Type B pancreatic cell (in vitro differentiated cells): ENCODE measurements at regions not wholly inside any gene's neighbourhood (a gene's known extent, or its start where the extent isn't known, plus 50 kb on each side); places are given as distances from the start of the nearest gene placed in this dataset.

Source experiments
- DNase-seq: peaks from one replicate; pipeline ENCODE4 v3.0.0; 2021; ENCODE audit warnings: mixed read lengths; ENCODE audit not compliant: unreplicated experiment; ENCODE audit errors: extremely low spot score
- H3K27ac Mint-ChIP-seq: 2 replicates; pipeline ENCODE4 v1.8.0; 2021; ENCODE audit warnings: mild to moderate bottlenecking, mixed read lengths
- H3K27me3 Mint-ChIP-seq: 2 replicates; pipeline ENCODE4 v1.8.0; 2021; ENCODE audit warnings: mixed read lengths
- H3K36me3 Mint-ChIP-seq: 2 replicates; pipeline ENCODE4 v1.8.0; 2021; ENCODE audit warnings: mixed read lengths
- H3K4me1 Mint-ChIP-seq: one replicate; pipeline ENCODE4 v1.8.0; 2021; ENCODE audit warnings: mixed read lengths; ENCODE audit not compliant: unreplicated experiment
- H3K4me3 Mint-ChIP-seq: 2 replicates; pipeline ENCODE4 v1.8.0; 2021; ENCODE audit warnings: mild to moderate bottlenecking, mixed read lengths
- H3K9me3 Mint-ChIP-seq: 2 replicates; pipeline ENCODE4 v1.8.0; 2021; ENCODE audit warnings: mixed read lengths
- TF ChIP-seq, protein P1 (sequence below): fragments of 200-600 bp; sonication (generic); conservative IDR thresholded peaks from 2 replicates; pipeline ENCODE4 v1.5.0; 2021; ENCODE audit warnings: antibody characterized with exemption, mild to moderate bottlenecking

DNA sequence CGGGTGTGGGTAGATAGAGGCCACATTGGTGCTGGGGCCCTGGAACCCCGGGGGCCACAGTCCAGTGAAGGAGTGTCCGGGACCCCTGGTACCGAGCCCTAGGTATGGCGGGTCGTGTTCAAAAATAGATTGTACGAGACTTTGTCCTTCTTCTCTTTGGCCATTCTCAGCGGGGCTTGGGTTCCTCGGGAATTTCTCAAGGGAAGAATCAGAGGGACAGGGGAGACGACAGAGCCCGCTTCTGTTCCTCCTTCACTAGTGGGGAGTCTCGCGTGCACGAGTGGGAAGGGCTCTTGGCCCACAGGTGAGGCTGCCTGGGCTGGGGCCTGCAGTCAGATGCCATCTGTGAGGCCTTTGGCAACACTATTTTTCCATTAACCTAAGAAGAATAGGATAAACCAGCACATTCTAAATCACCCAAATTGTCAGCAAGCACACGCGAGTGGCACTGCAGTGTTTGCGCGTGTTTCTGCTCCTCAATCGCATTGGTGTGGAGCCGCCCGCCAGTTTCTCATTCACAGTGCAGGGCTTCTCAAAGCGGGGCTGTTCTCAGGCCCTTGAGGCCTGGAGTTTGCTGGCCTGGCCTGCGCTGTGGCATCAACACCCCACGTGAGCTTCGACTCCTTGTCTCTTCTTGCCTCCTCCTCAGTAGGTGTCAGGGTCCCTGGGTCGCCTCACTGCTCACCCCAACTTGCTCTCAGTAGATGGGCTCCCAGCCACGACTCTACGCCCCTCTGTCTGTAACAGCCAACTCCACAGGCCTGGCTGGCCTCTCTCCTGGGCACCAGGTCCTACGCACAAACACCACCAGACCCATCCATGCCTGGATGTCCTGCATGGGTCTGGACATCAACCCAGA is 187.6 kb upstream of the SHH start:
- DNase-seq, result no peak
- TF ChIP-seq, protein P1, sequence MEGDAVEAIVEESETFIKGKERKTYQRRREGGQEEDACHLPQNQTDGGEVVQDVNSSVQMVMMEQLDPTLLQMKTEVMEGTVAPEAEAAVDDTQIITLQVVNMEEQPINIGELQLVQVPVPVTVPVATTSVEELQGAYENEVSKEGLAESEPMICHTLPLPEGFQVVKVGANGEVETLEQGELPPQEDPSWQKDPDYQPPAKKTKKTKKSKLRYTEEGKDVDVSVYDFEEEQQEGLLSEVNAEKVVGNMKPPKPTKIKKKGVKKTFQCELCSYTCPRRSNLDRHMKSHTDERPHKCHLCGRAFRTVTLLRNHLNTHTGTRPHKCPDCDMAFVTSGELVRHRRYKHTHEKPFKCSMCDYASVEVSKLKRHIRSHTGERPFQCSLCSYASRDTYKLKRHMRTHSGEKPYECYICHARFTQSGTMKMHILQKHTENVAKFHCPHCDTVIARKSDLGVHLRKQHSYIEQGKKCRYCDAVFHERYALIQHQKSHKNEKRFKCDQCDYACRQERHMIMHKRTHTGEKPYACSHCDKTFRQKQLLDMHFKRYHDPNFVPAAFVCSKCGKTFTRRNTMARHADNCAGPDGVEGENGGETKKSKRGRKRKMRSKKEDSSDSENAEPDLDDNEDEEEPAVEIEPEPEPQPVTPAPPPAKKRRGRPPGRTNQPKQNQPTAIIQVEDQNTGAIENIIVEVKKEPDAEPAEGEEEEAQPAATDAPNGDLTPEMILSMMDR, result no peak
- H3K4me1 Mint-ChIP-seq, result no peaks in the 10 kb centered on the region
- no peak overlapping the region for H3K27ac Mint-ChIP-seq
- no peak overlapping the region for H3K4me3 Mint-ChIP-seq
- peaks cover 15% of the 10 kb centered on the region for H3K27me3 Mint-ChIP-seq
- no peaks in the 10 kb centered on the region for H3K9me3 Mint-ChIP-seq
- H3K36me3 Mint-ChIP-seq, result no peaks in the 10 kb centered on the region

- TF ChIP-seq, protein P1, result no peak
- H3K27ac Mint-ChIP-seq, result no peak overlapping the region
- H3K27me3 Mint-ChIP-seq, result peaks cover 15% of the 10 kb centered on the region
- DNase-seq, result no peak
- H3K4me1 Mint-ChIP-seq, result no peaks in the 10 kb centered on the region
- H3K9me3 Mint-ChIP-seq, result no peaks in the 10 kb centered on the region
- H3K36me3 Mint-ChIP-seq, result no peaks in the 10 kb centered on the region
- no peak overlapping the region for H3K4me3 Mint-ChIP-seq
Observed at GRCh38 chr7:155998766-155999630, 186.7 kb upstream of the SHH start.

DNA sequence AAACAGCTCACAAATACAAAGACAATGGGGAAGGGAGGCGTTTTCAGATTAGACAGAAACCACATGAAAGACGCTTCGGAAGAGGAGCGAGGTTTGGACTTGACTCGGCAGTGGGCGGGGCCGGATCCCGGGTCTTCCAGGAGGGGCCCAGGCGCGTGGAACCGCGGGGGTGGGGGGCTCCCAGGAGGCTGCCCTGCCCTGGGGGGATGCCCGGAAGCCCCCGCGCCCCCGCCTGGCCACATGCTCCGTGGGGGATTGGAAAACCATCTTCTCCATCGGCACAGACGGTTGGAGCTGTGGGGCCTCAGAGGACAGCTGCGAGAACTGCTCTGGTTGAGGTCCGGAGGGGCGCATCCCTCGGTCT is 186.0 kb upstream of the SHH start:
- Mint-ChIP-seq H3K27me3 (peaks cover 12% of the 10 kb centered on the region), H3K4me3 (no peak overlapping the region), H3K4me1 (no peaks in the 10 kb centered on the region), H3K27ac (no peak overlapping the region), H3K36me3 (no peaks in the 10 kb centered on the region), H3K9me3 (no peaks in the 10 kb centered on the region)
- TF ChIP-seq, protein P1, result no peak
- no peak for DNase-seq

DNA sequence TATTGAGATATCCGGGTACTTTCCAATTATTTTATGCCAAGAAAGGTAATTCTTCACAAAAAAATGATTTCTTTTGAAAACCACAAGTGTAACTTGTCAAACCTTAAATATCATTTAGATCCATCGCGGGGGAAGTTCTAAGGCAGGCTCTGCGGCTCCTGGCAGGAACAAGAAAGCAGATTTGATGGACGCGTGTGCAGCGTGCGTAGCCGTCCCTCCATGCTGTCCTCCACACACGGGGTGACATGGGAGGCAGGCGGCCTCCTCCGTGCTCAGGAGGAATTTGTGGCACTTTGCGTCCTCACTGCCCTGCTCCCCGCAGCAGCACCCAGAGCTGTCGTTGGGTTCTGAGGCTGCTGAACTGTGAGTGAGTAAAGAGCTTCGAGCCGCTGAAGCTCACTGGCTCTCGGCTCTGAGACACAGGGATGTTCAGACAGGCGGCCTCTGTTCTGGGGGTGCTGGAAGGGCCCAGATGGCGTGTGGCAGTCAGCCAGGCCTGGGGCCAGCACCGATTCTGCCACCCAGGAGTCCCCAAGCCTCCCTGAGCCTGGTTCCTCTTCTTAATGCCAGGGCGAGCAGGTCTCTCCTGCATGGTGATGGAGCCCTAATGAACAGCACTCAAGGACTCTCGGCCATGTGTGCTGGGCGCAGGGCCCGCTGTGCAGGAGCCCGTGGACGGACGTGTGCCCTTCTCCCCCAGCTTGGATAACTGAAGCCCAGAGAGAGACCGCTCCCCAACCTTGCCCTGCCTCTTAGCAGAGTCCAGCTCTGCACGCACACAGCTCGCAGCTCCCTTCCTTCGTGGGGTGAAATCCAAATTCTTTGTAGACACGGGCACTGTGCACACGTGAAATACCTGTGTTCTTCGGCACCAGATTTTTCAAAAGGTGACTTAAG is 185.4 kb upstream of the SHH start:
- TF ChIP-seq, protein P1, result no peak
- no peak overlapping the region for H3K27ac Mint-ChIP-seq
- no peak for DNase-seq
- H3K4me3 Mint-ChIP-seq, result no peak overlapping the region
- no peaks in the 10 kb centered on the region for H3K36me3 Mint-ChIP-seq
- peaks cover 8% of the 10 kb centered on the region for H3K27me3 Mint-ChIP-seq
- no peaks in the 10 kb centered on the region for H3K9me3 Mint-ChIP-seq
- H3K4me1 Mint-ChIP-seq, result no peaks in the 10 kb centered on the region

- Mint-ChIP-seq H3K27me3 (peaks cover 5% of the 10 kb centered on the region), H3K36me3 (no peaks in the 10 kb centered on the region), H3K4me3 (no peak overlapping the region), H3K9me3 (no peaks in the 10 kb centered on the region), H3K27ac (no peak overlapping the region), H3K4me1 (no peaks in the 10 kb centered on the region)
- no peak for DNase-seq
- TF ChIP-seq, protein P1, result no peak
Observed at GRCh38 chr7:155996718-155997280, 184.5 kb upstream of the SHH start.
